HepG2 (cell line): ENCODE measurements at regions not wholly inside any gene's neighbourhood (a gene's known extent, or its start where the extent isn't known, plus 50 kb on each side); places are given as distances from the start of the nearest gene placed in this dataset.

Source experiments
- ATAC-seq: fragments of 200-7000 bp; cut with Tn5 transposase; 3 replicates; pipeline ENCODE4 v1.9.1; 2020; ENCODE audit warnings: mild to moderate bottlenecking, moderate library complexity
- BruUV-seq: library from RNA; stranded (reverse); fragments of 400-500 nt; replicated peaks from 2 replicates; lab custom pipeline; 2021; lab: Mats Ljungman, UMichigan
- CTCF ChIA-PET: fragments of 300-600 bp; formaldehyde crosslinking; extraction: SDS; loops from one replicate; lab custom pipeline; 2021; ENCODE audit warnings: low total read pairs, inconsistent platforms, low intra/inter-chr PET ratio; lab: Yijun Ruan, JAX
- POLR2A ChIA-PET: fragments of 350-600 bp; sonication (Branson Sonifier 250); formaldehyde crosslinking; loops from one replicate; lab custom pipeline; 2020; ENCODE audit warnings: antibody characterized with exemption, inconsistent platforms; lab: Yijun Ruan, JAX
- DNase-seq: peaks from one replicate; pipeline ENCODE4 v3.0.0-alpha.2; 2015; ENCODE audit warnings: low spot score
- FAIRE-seq: peaks from 3 replicates; lab custom pipeline; 2011; peaks lifted over from hg19 to GRCh38; lab: Jason Lieb, UNC
- H2AFZ ChIP-seq: one replicate; pipeline ENCODE4 v1.6.1; 2011; ENCODE audit warnings: low read length, inconsistent platforms
- H3K27ac ChIP-seq: fragments of 300-600 bp; 3 replicates; pipeline ENCODE4 v1.8.0; 2011; ENCODE audit warnings: mixed run types, mild to moderate bottlenecking, mixed read lengths, low read length, inconsistent platforms; ENCODE audit not compliant: insufficient read depth; ENCODE audit errors: extremely low read length
- H3K27me3 ChIP-seq, 2 experiments: fragments of 200-600 bp in 1 of 2; 2 replicates in 1 of 2; 3 replicates in 1 of 2; pipeline versions ENCODE4 v1.6.0 to v1.8.0; 2011; ENCODE audit warnings: low read length in 2 of 2, mild to moderate bottlenecking in 2 of 2, moderate library complexity in 2 of 2, inconsistent platforms in 1 of 2; ENCODE audit not compliant: insufficient read depth in 2 of 2, control insufficient read depth in 1 of 2
- H3K36me3 ChIP-seq, 2 experiments: fragments of 200-600 bp in 1 of 2; replicated peaks in 1 of 2; 2 replicates in 1 of 2; 3 replicates in 1 of 2; pipeline versions ENCODE4 v1.5.1 to v1.8.0; 2011; ENCODE audit warnings: low read length in 2 of 2, inconsistent platforms in 1 of 2; ENCODE audit not compliant: insufficient read depth in 2 of 2, control insufficient read depth in 1 of 2
- H3K4me1 ChIP-seq: 2 replicates; pipeline ENCODE4 v1.5.1; 2012; ENCODE audit warnings: low read length, inconsistent platforms; ENCODE audit not compliant: insufficient read depth
- H3K4me2 ChIP-seq: 2 replicates; pipeline ENCODE4 v1.6.0; 2011; ENCODE audit warnings: low read depth, low read length, inconsistent platforms
- H3K4me3 ChIP-seq, 3 experiments: fragments of 200-600 bp in 1 of 3; sonication (generic), shearing (Covaris generic) in 1 of 3; replicated peaks in 1 of 3; 2 replicates each; pipeline ENCODE4 v1.5.1; 2011 to 2016; ENCODE audit warnings: low read length in 3 of 3, inconsistent platforms in 2 of 3, low read depth in 2 of 3, mild to moderate bottlenecking in 2 of 3, control low read depth in 1 of 3, mixed read lengths in 1 of 3; ENCODE audit not compliant: insufficient read depth in 1 of 3
- H3K79me2 ChIP-seq: one replicate; pipeline ENCODE4 v1.6.1; 2011; ENCODE audit warnings: low read length, inconsistent platforms; ENCODE audit not compliant: insufficient read depth
- H3K9ac ChIP-seq: 2 replicates; pipeline ENCODE4 v1.6.0; 2011; ENCODE audit warnings: mild to moderate bottlenecking, low read depth, low read length, inconsistent platforms; ENCODE audit not compliant: insufficient read depth
- H3K9me3 ChIP-seq: 2 replicates; pipeline ENCODE4 v1.5.1; 2012; ENCODE audit warnings: mild to moderate bottlenecking, low read length
- H4K20me1 ChIP-seq: 2 replicates; pipeline ENCODE4 v1.6.0; 2011; ENCODE audit warnings: inconsistent platforms, mild to moderate bottlenecking, low read length, moderate library complexity; ENCODE audit not compliant: insufficient read depth
- AKNA ChIP-seq: sonication (generic); formaldehyde crosslinking; IDR thresholded peaks from 2 replicates; pipeline ENCODE4 v1.4.0; 2020; ENCODE audit warnings: missing genetic modification reagents, borderline replicate concordance
- CHD2 ChIP-seq: IDR thresholded peaks from 2 replicates; pipeline ENCODE4 v1.6.1; 2011; ENCODE audit warnings: low read depth, low read length, improper control_type of control experiment
- DMAP1 ChIP-seq: IDR thresholded peaks from 2 replicates; pipeline ENCODE4 v1.6.1; 2016
- GABPA ChIP-seq, 2 experiments: IDR thresholded peaks; 2 replicates each; pipeline ENCODE4 v1.6.1; 2011 to 2016; ENCODE audit warnings: low read depth in 2 of 2, low read length in 1 of 2, missing biosample characterization in 1 of 2, missing genetic modification characterization in 1 of 2
- HNF4A ChIP-seq: sonication (generic); formaldehyde crosslinking; IDR thresholded peaks from 2 replicates; pipeline ENCODE4 v1.4.0; 2020; ENCODE audit warnings: missing genetic modification reagents
- MED1 ChIP-seq: sonication (generic); formaldehyde crosslinking; IDR thresholded peaks from 2 replicates; pipeline ENCODE4 v1.4.0; 2020; ENCODE audit warnings: missing genetic modification reagents
- RARA ChIP-seq: IDR thresholded peaks from 2 replicates; pipeline ENCODE4 v1.6.1; 2016; ENCODE audit warnings: missing genetic modification reagents, missing compliant biosample characterization
- RXRA ChIP-seq: sonication (generic); formaldehyde crosslinking; IDR thresholded peaks from 2 replicates; pipeline ENCODE4 v1.5.1; 2020; ENCODE audit warnings: missing genetic modification reagents
- RXRB ChIP-seq: IDR thresholded peaks from 2 replicates; pipeline ENCODE4 v1.6.1; 2016; ENCODE audit warnings: borderline replicate concordance, missing genetic modification reagents, missing compliant biosample characterization
- THRA ChIP-seq: sonication (generic); formaldehyde crosslinking; IDR thresholded peaks from 2 replicates; pipeline ENCODE4 v1.4.0; 2020; ENCODE audit warnings: missing genetic modification reagents, borderline replicate concordance
- ZNF687 ChIP-seq: sonication (generic); formaldehyde crosslinking; IDR thresholded peaks from 2 replicates; pipeline ENCODE4 v1.5.1; 2020; ENCODE audit warnings: mild to moderate bottlenecking, missing genetic modification reagents, moderate library complexity
- WGBS: methylation state at CpG from one replicate; pipeline ENCODE4 v1.1.6; 2017; ENCODE audit warnings: low lambda C conversion rate; 5-methylcytosine and 5-hydroxymethylcytosine counted together
- in situ Hi-C: cut with HindIII; loops from 2 replicates; pipeline ENCODE4 v1.10.0; 2017; ENCODE audit warnings: low pct_unique_long_range_greater_than_20kb; ENCODE audit not compliant: extremely low pct_ligation_motif_present
- intact Hi-C: fragments of 100-400 bp; cut with micrococcal nuclease; formaldehyde crosslinking; loops from one replicate; pipeline ENCODE4 v1.10.0; 2022; ENCODE audit not compliant: unreplicated experiment
- TF ChIP-seq, protein P1 (sequence below): sonication (generic); formaldehyde crosslinking; IDR thresholded peaks from 2 replicates; pipeline ENCODE4 v1.5.0; 2020; ENCODE audit warnings: mild to moderate bottlenecking, missing genetic modification reagents, borderline replicate concordance

GRCh38 chr10:3857318-3857717 is 72.3 kb upstream of the KLF6 start:
- intact Hi-C loops: no loop called here
- CTCF ChIA-PET: no interaction called here
- WGBS: 75% methylated on average over 8 of the region's 8 CpGs
- TF ChIP-seq ZNF687 (CRISPR knock-in tag) (0 out of 2 replicates have a peak, but pooled peaks have one; percentile 14), RXRA (0 out of 2 replicates have a peak, but pooled peaks have one; percentile 25), RARA (CRISPR knock-in tag) (peak; percentile 48; the same call in 1 of the 2 replicates), CHD2 (no peak), DMAP1 (no peak), THRA (peak; percentile 76; the same call in 1 of the 2 replicates), AKNA (CRISPR knock-in tag) (no peak), RXRB (CRISPR knock-in tag) (peak; percentile 64), HNF4A (CRISPR knock-in tag) (peak; percentile 33; the same call in 1 of the 2 replicates), GABPA (IDR thresholded peaks at IDR 0.05; ENCODE audit: low read depth, low read length) (no peak), GABPA (CRISPR knock-in tag; IDR thresholded peaks at IDR 0.05; ENCODE audit: low read depth) (no peak), MED1 (peak; percentile 60)
- TF ChIP-seq, protein P1, sequence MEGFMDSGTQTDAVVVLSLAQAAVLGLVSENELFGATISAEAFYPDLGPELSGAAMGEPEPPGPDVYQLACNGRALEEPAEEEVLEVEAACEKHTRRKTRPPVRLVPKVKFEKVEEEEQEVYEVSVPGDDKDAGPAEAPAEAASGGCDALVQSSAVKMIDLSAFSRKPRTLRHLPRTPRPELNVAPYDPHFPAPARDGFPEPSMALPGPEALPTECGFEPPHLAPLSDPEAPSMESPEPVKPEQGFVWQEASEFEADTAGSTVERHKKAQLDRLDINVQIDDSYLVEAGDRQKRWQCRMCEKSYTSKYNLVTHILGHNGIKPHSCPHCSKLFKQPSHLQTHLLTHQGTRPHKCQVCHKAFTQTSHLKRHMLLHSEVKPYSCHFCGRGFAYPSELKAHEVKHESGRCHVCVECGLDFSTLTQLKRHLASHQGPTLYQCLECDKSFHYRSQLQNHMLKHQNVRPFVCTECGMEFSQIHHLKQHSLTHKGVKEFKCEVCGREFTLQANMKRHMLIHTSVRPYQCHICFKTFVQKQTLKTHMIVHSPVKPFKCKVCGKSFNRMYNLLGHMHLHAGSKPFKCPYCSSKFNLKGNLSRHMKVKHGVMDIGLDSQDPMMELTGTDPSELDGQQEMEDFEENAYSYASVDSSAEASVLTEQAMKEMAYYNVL (CRISPR knock-in tag): no peak

More at GRCh38 chr10:3857318-3857717, 72.3 kb upstream of the KLF6 start:
- Histone ChIP-seq H3K4me2 (no peak overlapping the region), H3K9ac (no peak overlapping the region), H3K27ac (no peak overlapping the region), H3K9me3 (no peaks in the 10 kb centered on the region), H3K4me3 (no peak overlapping the region), H2AFZ (no peak overlapping the region), H4K20me1 (no peaks in the 10 kb centered on the region), H3K36me3 (no peaks in the 10 kb centered on the region), H3K4me1 (peaks cover 47% of the 10 kb centered on the region), H3K79me2 (no peaks in the 10 kb centered on the region), H3K27me3 (no peaks in the 10 kb centered on the region)
- no peak for ATAC-seq
- DNase-seq: no peak
- no peak for FAIRE-seq
- no TSS peak for BruUV-seq
- POLR2A ChIA-PET: interaction anchor here (1.4 kb wide), 1 partner anchor 32 kb away, joined by 3 read pairs; no protein-coding TSS in a partner anchor
- in situ Hi-C loops: no loop called here
